Hepatocyte (in vitro differentiated cells): ENCODE measurements at regions not wholly inside any gene's neighbourhood (a gene's known extent, or its start where the extent isn't known, plus 50 kb on each side); places are given as distances from the start of the nearest gene placed in this dataset.

Experiments
- EZH2 ChIP-seq: fragments of 200-600 bp; sonication (generic); IDR thresholded peaks from 2 replicates; pipeline ENCODE4 v1.6.1; 2016; ENCODE audit warnings: antibody characterized with exemption, mild to moderate bottlenecking, borderline replicate concordance
- EZH2phosphoT487 ChIP-seq: fragments of 200-600 bp; sonication (generic); IDR thresholded peaks from one replicate; pipeline ENCODE4 v1.6.1; 2018; ENCODE audit warnings: antibody characterized with exemption, mild to moderate bottlenecking, low read depth, moderate library complexity; ENCODE audit not compliant: unreplicated experiment, severe bottlenecking
- TF ChIP-seq, protein P1 (sequence below): fragments of 200-600 bp; sonication (generic); IDR thresholded peaks from 2 replicates; pipeline ENCODE4 v1.5.1; 2016; ENCODE audit warnings: antibody characterized with exemption, mild to moderate bottlenecking; ENCODE audit not compliant: poor library complexity

DNA sequence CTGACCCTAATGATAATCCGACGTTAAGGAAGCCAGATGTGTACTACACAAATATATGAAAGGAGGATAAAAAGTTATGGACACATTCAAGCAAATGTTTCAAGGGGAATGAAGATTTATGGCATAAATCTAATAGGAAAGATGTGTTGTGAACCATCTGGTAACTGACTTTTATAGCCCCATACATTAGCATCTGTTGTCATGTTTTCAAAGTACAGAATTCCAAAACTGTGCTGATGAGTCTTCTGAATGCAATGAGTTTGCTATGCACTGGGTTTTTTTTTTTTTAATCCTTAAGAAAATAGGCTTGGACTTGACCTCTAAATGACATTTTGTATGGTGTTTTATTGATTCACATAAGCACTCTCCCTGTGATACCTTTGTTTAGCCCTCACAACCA, 158.5 kb upstream of the ESRRG start:
- TF ChIP-seq, protein P1, sequence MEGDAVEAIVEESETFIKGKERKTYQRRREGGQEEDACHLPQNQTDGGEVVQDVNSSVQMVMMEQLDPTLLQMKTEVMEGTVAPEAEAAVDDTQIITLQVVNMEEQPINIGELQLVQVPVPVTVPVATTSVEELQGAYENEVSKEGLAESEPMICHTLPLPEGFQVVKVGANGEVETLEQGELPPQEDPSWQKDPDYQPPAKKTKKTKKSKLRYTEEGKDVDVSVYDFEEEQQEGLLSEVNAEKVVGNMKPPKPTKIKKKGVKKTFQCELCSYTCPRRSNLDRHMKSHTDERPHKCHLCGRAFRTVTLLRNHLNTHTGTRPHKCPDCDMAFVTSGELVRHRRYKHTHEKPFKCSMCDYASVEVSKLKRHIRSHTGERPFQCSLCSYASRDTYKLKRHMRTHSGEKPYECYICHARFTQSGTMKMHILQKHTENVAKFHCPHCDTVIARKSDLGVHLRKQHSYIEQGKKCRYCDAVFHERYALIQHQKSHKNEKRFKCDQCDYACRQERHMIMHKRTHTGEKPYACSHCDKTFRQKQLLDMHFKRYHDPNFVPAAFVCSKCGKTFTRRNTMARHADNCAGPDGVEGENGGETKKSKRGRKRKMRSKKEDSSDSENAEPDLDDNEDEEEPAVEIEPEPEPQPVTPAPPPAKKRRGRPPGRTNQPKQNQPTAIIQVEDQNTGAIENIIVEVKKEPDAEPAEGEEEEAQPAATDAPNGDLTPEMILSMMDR: no peak
- no peak for TF ChIP-seq EZH2
- TF ChIP-seq EZH2phosphoT487: no peak
